HepG2 (cell line): ENCODE measurements at regions not wholly inside any gene's neighbourhood (a gene's known extent, or its start where the extent isn't known, plus 50 kb on each side); places are given as distances from the start of the nearest gene placed in this dataset.

Source experiments
- ATAC-seq: fragments of 200-7000 bp; cut with Tn5 transposase; 3 replicates; pipeline ENCODE4 v1.9.1; 2020; ENCODE audit warnings: mild to moderate bottlenecking, moderate library complexity
- BruUV-seq: library from RNA; stranded (reverse); fragments of 400-500 nt; replicated peaks from 2 replicates; lab custom pipeline; 2021; lab: Mats Ljungman, UMichigan
- CTCF ChIA-PET: fragments of 300-600 bp; formaldehyde crosslinking; extraction: SDS; loops from one replicate; lab custom pipeline; 2021; ENCODE audit warnings: low total read pairs, inconsistent platforms, low intra/inter-chr PET ratio; lab: Yijun Ruan, JAX
- POLR2A ChIA-PET: fragments of 350-600 bp; sonication (Branson Sonifier 250); formaldehyde crosslinking; loops from one replicate; lab custom pipeline; 2020; ENCODE audit warnings: antibody characterized with exemption, inconsistent platforms; lab: Yijun Ruan, JAX
- DNase-seq: peaks from one replicate; pipeline ENCODE4 v3.0.0-alpha.2; 2015; ENCODE audit warnings: low spot score
- FAIRE-seq: peaks from 3 replicates; lab custom pipeline; 2011; peaks lifted over from hg19 to GRCh38; lab: Jason Lieb, UNC
- H2AFZ ChIP-seq: one replicate; pipeline ENCODE4 v1.6.1; 2011; ENCODE audit warnings: low read length, inconsistent platforms
- H3K27ac ChIP-seq: fragments of 300-600 bp; 3 replicates; pipeline ENCODE4 v1.8.0; 2011; ENCODE audit warnings: mixed run types, mild to moderate bottlenecking, mixed read lengths, low read length, inconsistent platforms; ENCODE audit not compliant: insufficient read depth; ENCODE audit errors: extremely low read length
- H3K27me3 ChIP-seq, 2 experiments: fragments of 200-600 bp in 1 of 2; 2 replicates in 1 of 2; 3 replicates in 1 of 2; pipeline versions ENCODE4 v1.6.0 to v1.8.0; 2011; ENCODE audit warnings: low read length in 2 of 2, mild to moderate bottlenecking in 2 of 2, moderate library complexity in 2 of 2, inconsistent platforms in 1 of 2; ENCODE audit not compliant: insufficient read depth in 2 of 2, control insufficient read depth in 1 of 2
- H3K36me3 ChIP-seq, 2 experiments: fragments of 200-600 bp in 1 of 2; replicated peaks in 1 of 2; 2 replicates in 1 of 2; 3 replicates in 1 of 2; pipeline versions ENCODE4 v1.5.1 to v1.8.0; 2011; ENCODE audit warnings: low read length in 2 of 2, inconsistent platforms in 1 of 2; ENCODE audit not compliant: insufficient read depth in 2 of 2, control insufficient read depth in 1 of 2
- H3K4me1 ChIP-seq: 2 replicates; pipeline ENCODE4 v1.5.1; 2012; ENCODE audit warnings: low read length, inconsistent platforms; ENCODE audit not compliant: insufficient read depth
- H3K4me2 ChIP-seq: 2 replicates; pipeline ENCODE4 v1.6.0; 2011; ENCODE audit warnings: low read depth, low read length, inconsistent platforms
- H3K4me3 ChIP-seq, 3 experiments: fragments of 200-600 bp in 1 of 3; sonication (generic), shearing (Covaris generic) in 1 of 3; replicated peaks in 1 of 3; 2 replicates each; pipeline ENCODE4 v1.5.1; 2011 to 2016; ENCODE audit warnings: low read length in 3 of 3, inconsistent platforms in 2 of 3, low read depth in 2 of 3, mild to moderate bottlenecking in 2 of 3, control low read depth in 1 of 3, mixed read lengths in 1 of 3; ENCODE audit not compliant: insufficient read depth in 1 of 3
- H3K79me2 ChIP-seq: one replicate; pipeline ENCODE4 v1.6.1; 2011; ENCODE audit warnings: low read length, inconsistent platforms; ENCODE audit not compliant: insufficient read depth
- H3K9ac ChIP-seq: 2 replicates; pipeline ENCODE4 v1.6.0; 2011; ENCODE audit warnings: mild to moderate bottlenecking, low read depth, low read length, inconsistent platforms; ENCODE audit not compliant: insufficient read depth
- H3K9me3 ChIP-seq: 2 replicates; pipeline ENCODE4 v1.5.1; 2012; ENCODE audit warnings: mild to moderate bottlenecking, low read length
- H4K20me1 ChIP-seq: 2 replicates; pipeline ENCODE4 v1.6.0; 2011; ENCODE audit warnings: inconsistent platforms, mild to moderate bottlenecking, low read length, moderate library complexity; ENCODE audit not compliant: insufficient read depth
- AHR ChIP-seq: IDR thresholded peaks from 2 replicates; pipeline ENCODE4 v1.6.1; 2018; ENCODE audit warnings: missing genetic modification reagents, missing compliant biosample characterization
- KLF12 ChIP-seq: sonication (generic); formaldehyde crosslinking; IDR thresholded peaks from 2 replicates; pipeline ENCODE4 v1.4.0; 2020; ENCODE audit warnings: missing genetic modification reagents, borderline replicate concordance
- PAF1 ChIP-seq: IDR thresholded peaks from 2 replicates; pipeline ENCODE4 v1.6.1; 2016; ENCODE audit warnings: missing genetic modification reagents, missing compliant biosample characterization
- RAD21 ChIP-seq: fragments of 450-650 bp; formaldehyde crosslinking; IDR thresholded peaks from 2 replicates; pipeline ENCODE4 v1.5.0; 2020; ENCODE audit warnings: mild to moderate bottlenecking
- SALL1 ChIP-seq: sonication (generic); formaldehyde crosslinking; IDR thresholded peaks from 2 replicates; pipeline ENCODE4 v1.8.0; 2022; ENCODE audit warnings: mild to moderate bottlenecking, missing genetic modification reagents
- ZFP62 ChIP-seq: sonication (generic); formaldehyde crosslinking; IDR thresholded peaks from 2 replicates; pipeline ENCODE4 v1.4.0; 2020; ENCODE audit warnings: missing genetic modification reagents
- ZNF138 ChIP-seq: sonication (generic); formaldehyde crosslinking; IDR thresholded peaks from 2 replicates; pipeline ENCODE4 v1.5.0; 2020; ENCODE audit warnings: mild to moderate bottlenecking, low read depth, missing genetic modification reagents
- ZNF34 ChIP-seq: sonication (generic); formaldehyde crosslinking; IDR thresholded peaks from 2 replicates; pipeline ENCODE4 v1.4.0; 2020; ENCODE audit warnings: mild to moderate bottlenecking, missing genetic modification reagents, borderline replicate concordance
- ZNF343 ChIP-seq: sonication (generic); formaldehyde crosslinking; IDR thresholded peaks from 2 replicates; pipeline ENCODE4 v1.4.0; 2020; ENCODE audit warnings: mild to moderate bottlenecking, missing genetic modification reagents
- ZNF777 ChIP-seq: sonication (generic); formaldehyde crosslinking; IDR thresholded peaks from 2 replicates; pipeline ENCODE4 v1.4.0; 2020; ENCODE audit warnings: missing genetic modification reagents
- ZSCAN20 ChIP-seq: sonication (generic); formaldehyde crosslinking; IDR thresholded peaks from 2 replicates; pipeline ENCODE4 v1.4.0; 2020; ENCODE audit warnings: missing genetic modification reagents, mild to moderate bottlenecking, borderline replicate concordance
- WGBS: methylation state at CpG from one replicate; pipeline ENCODE4 v1.1.6; 2017; ENCODE audit warnings: low lambda C conversion rate; 5-methylcytosine and 5-hydroxymethylcytosine counted together
- in situ Hi-C: cut with HindIII; loops from 2 replicates; pipeline ENCODE4 v1.10.0; 2017; ENCODE audit warnings: low pct_unique_long_range_greater_than_20kb; ENCODE audit not compliant: extremely low pct_ligation_motif_present
- intact Hi-C: fragments of 100-400 bp; cut with micrococcal nuclease; formaldehyde crosslinking; loops from one replicate; pipeline ENCODE4 v1.10.0; 2022; ENCODE audit not compliant: unreplicated experiment
- TF ChIP-seq, protein P1 (sequence below): sonication (generic); formaldehyde crosslinking; IDR thresholded peaks from 2 replicates; pipeline ENCODE4 v1.9.0; 2021; ENCODE audit warnings: mild to moderate bottlenecking, missing genetic modification reagents
- TF ChIP-seq, protein P2 (sequence below): sonication (generic); formaldehyde crosslinking; IDR thresholded peaks from 2 replicates; pipeline ENCODE4 v1.9.0; 2022; ENCODE audit warnings: missing genetic modification reagents, mild to moderate bottlenecking, borderline replicate concordance

DNA sequence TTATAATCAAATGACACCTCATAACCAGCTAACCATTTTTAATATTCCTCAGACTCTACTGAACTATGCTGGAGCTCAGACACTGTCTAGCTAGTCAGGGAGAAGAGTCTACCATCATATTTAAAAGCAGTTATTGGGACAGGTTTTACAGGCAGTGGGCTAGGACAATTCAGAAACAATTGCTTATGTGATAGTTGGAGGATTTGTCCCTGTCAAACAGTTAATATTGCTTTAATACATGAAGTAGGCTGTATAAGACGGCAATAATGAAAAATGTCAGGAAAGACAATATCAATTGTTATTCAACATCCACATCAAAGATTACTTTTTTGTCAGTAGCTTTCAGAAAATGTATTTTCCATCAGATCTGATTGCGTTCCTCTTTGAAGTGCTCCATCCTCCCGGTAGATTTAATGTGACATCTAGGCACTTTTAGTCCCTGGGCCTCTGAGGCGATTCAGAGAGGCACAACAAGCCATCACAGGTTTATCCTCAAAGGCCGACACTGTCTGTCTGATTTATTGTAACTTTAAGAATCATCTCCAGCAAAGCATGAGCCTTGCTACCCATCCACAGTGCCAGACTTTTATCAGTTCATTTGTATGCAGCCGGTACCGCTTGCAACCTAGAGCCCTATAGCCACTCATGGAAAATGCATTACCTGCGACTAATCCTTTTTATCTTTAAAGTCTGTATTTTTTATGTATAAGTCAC is 152.2 kb downstream of the PSAT1 start:
- TF ChIP-seq, protein P1, sequence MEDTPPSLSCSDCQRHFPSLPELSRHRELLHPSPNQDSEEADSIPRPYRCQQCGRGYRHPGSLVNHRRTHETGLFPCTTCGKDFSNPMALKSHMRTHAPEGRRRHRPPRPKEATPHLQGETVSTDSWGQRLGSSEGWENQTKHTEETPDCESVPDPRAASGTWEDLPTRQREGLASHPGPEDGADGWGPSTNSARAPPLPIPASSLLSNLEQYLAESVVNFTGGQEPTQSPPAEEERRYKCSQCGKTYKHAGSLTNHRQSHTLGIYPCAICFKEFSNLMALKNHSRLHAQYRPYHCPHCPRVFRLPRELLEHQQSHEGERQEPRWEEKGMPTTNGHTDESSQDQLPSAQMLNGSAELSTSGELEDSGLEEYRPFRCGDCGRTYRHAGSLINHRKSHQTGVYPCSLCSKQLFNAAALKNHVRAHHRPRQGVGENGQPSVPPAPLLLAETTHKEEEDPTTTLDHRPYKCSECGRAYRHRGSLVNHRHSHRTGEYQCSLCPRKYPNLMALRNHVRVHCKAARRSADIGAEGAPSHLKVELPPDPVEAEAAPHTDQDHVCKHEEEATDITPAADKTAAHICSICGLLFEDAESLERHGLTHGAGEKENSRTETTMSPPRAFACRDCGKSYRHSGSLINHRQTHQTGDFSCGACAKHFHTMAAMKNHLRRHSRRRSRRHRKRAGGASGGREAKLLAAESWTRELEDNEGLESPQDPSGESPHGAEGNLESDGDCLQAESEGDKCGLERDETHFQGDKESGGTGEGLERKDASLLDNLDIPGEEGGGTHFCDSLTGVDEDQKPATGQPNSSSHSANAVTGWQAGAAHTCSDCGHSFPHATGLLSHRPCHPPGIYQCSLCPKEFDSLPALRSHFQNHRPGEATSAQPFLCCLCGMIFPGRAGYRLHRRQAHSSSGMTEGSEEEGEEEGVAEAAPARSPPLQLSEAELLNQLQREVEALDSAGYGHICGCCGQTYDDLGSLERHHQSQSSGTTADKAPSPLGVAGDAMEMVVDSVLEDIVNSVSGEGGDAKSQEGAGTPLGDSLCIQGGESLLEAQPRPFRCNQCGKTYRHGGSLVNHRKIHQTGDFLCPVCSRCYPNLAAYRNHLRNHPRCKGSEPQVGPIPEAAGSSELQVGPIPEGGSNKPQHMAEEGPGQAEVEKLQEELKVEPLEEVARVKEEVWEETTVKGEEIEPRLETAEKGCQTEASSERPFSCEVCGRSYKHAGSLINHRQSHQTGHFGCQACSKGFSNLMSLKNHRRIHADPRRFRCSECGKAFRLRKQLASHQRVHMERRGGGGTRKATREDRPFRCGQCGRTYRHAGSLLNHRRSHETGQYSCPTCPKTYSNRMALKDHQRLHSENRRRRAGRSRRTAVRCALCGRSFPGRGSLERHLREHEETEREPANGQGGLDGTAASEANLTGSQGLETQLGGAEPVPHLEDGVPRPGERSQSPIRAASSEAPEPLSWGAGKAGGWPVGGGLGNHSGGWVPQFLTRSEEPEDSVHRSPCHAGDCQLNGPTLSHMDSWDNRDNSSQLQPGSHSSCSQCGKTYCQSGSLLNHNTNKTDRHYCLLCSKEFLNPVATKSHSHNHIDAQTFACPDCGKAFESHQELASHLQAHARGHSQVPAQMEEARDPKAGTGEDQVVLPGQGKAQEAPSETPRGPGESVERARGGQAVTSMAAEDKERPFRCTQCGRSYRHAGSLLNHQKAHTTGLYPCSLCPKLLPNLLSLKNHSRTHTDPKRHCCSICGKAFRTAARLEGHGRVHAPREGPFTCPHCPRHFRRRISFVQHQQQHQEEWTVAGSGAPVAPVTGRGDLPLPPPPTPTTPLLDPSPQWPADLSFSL: no peak
- no peak for TF ChIP-seq ZNF34 (CRISPR knock-in tag)
- TF ChIP-seq ZFP62 (CRISPR knock-in tag): no peak
- no peak for TF ChIP-seq KLF12 (CRISPR knock-in tag)
- TF ChIP-seq PAF1 (CRISPR knock-in tag): no peak
- no peak for TF ChIP-seq ZNF343 (CRISPR knock-in tag)
- TF ChIP-seq ZSCAN20 (CRISPR knock-in tag): no peak
- TF ChIP-seq ZNF138 (CRISPR knock-in tag): no peak
- no peak for TF ChIP-seq RAD21 (CRISPR knock-in tag)
- TF ChIP-seq, protein P2, sequence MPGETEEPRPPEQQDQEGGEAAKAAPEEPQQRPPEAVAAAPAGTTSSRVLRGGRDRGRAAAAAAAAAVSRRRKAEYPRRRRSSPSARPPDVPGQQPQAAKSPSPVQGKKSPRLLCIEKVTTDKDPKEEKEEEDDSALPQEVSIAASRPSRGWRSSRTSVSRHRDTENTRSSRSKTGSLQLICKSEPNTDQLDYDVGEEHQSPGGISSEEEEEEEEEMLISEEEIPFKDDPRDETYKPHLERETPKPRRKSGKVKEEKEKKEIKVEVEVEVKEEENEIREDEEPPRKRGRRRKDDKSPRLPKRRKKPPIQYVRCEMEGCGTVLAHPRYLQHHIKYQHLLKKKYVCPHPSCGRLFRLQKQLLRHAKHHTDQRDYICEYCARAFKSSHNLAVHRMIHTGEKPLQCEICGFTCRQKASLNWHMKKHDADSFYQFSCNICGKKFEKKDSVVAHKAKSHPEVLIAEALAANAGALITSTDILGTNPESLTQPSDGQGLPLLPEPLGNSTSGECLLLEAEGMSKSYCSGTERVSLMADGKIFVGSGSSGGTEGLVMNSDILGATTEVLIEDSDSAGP (CRISPR knock-in tag): no peak
- no peak for TF ChIP-seq ZNF777 (CRISPR knock-in tag)
- TF ChIP-seq SALL1 (CRISPR knock-in tag): no peak
- TF ChIP-seq AHR: no peak
- BruUV-seq: no TSS peak
- Histone ChIP-seq H4K20me1 (no peaks in the 10 kb centered on the region), H3K27me3 (no peaks in the 10 kb centered on the region), H3K36me3 (no peaks in the 10 kb centered on the region), H2AFZ (no peak overlapping the region), H3K9ac (no peak overlapping the region), H3K4me3 (no peak overlapping the region), H3K27ac (no peak overlapping the region), H3K4me1 (no peaks in the 10 kb centered on the region), H3K9me3 (no peaks in the 10 kb centered on the region), H3K4me2 (no peak overlapping the region), H3K79me2 (no peaks in the 10 kb centered on the region)
- intact Hi-C loops (no loop called here), in situ Hi-C loops (no loop called here)
- ChIA-PET POLR2A (no interaction called here), CTCF (no interaction called here)
- DNase-seq: no peak
- ATAC-seq: no peak
- no peak for FAIRE-seq
- WGBS: 61% methylated on average over 8 of the region's 8 CpGs
